NOMO-1 treated with DMSO at 0.1 percent for 48 hours (cell line): ENCODE measurements at regions not wholly inside any gene's neighbourhood (a gene's known extent, or its start where the extent isn't known, plus 50 kb on each side); places are given as distances from the start of the nearest gene placed in this dataset.
"Not testable (repeated sequence)": the region's sequence is repeated elsewhere in the genome, so short reads cannot be mapped to it uniquely, and the experiment has no call there.

Source experiments
- DNase-seq: peaks from one replicate; lab custom pipeline; 2025; ENCODE audit not compliant: unreplicated experiment; lab: John Stamatoyannopoulos, UW

GRCh38 chr12:9319044-9319841, 111.0 kb upstream of the PZP start:
- DNase-seq: no peak

- DNase-seq: not testable (repeated sequence)
Measured at GRCh38 chr12:9313479-9313878, 105.3 kb upstream of the PZP start.

GRCh38 chr12:9312406-9313392, 104.5 kb upstream of the PZP start:
- DNase-seq: not testable (repeated sequence)

- not testable (repeated sequence) for DNase-seq
Measured at GRCh38 chr12:9311454-9311853, 103.3 kb upstream of the PZP start.

GRCh38 chr12:9310645-9311044, 102.5 kb upstream of the PZP start:
- DNase-seq: not testable (repeated sequence)

- DNase-seq: not testable (repeated sequence)
Measured at GRCh38 chr12:9309749-9310148, 101.6 kb upstream of the PZP start.

- not testable (repeated sequence) for DNase-seq
Measured at GRCh38 chr12:9308745-9309144, 100.5 kb upstream of the PZP start.

- DNase-seq: not testable (repeated sequence)
Measured at GRCh38 chr12:9308163-9308562, 100.0 kb upstream of the PZP start.

GRCh38 chr12:9307255-9307654, 99.1 kb upstream of the PZP start:
- DNase-seq: not testable (repeated sequence)

- not testable (repeated sequence) for DNase-seq
Measured at GRCh38 chr12:9306004-9306403, 97.8 kb upstream of the PZP start.

GRCh38 chr12:9304540-9304939, 96.3 kb upstream of the PZP start:
- not testable (repeated sequence) for DNase-seq

- not testable (repeated sequence) for DNase-seq
Measured at GRCh38 chr12:9295872-9296271, 87.7 kb upstream of the PZP start.

GRCh38 chr12:9294072-9294620, 86.0 kb upstream of the PZP start:
- not testable (repeated sequence) for DNase-seq

- not testable (repeated sequence) for DNase-seq
Measured at GRCh38 chr12:9293391-9293790, 85.2 kb upstream of the PZP start.

GRCh38 chr12:9289984-9290383, 81.8 kb upstream of the PZP start:
- DNase-seq: not testable (repeated sequence)

GRCh38 chr12:9284724-9285123, 76.5 kb upstream of the PZP start:
- DNase-seq: peak; percentile 27

GRCh38 chr12:9284197-9284596, 76.0 kb upstream of the PZP start:
- not testable (repeated sequence) for DNase-seq

GRCh38 chr12:9283346-9284095, 75.3 kb upstream of the PZP start:
- DNase-seq: peak; percentile 40

GRCh38 chr12:9276990-9277389, 68.8 kb upstream of the PZP start:
- DNase-seq: no peak

GRCh38 chr12:9273276-9273675, 65.1 kb upstream of the PZP start:
- DNase-seq: no peak

- no peak for DNase-seq
Measured at GRCh38 chr12:9271875-9272274, 63.7 kb upstream of the PZP start.
